ENCODE measurements at regions not wholly inside any gene's neighbourhood (a gene's known extent, or its start where the extent isn't known, plus 50 kb on each side); places are given as distances from the start of the nearest gene placed in this dataset.

- no peaks in the 10 kb centered on the region for H3K36me3 Mint-ChIP-seq (ENCODE audit: low read depth)
- no peaks in the 10 kb centered on the region for H3K4me1 Mint-ChIP-seq
- no peaks in the 10 kb centered on the region for H3K27me3 Mint-ChIP-seq
- DNase-seq = no peak
- H3K9me3 Mint-ChIP-seq = peaks cover 12% of the 10 kb centered on the region
- no peak overlapping the region for H3K27ac Mint-ChIP-seq
- no peak overlapping the region for H3K4me3 Mint-ChIP-seq
- ATAC-seq = no peak
Observed at GRCh38 chr18:66222174-66222573, 381.7 kb downstream of the CDH19 start.

- DNase-seq = no peak
- Mint-ChIP-seq H3K4me3 (no peak overlapping the region), H3K36me3 (ENCODE audit: low read depth) (no peaks in the 10 kb centered on the region), H3K27ac (no peak overlapping the region), H3K4me1 (no peaks in the 10 kb centered on the region), H3K27me3 (no peaks in the 10 kb centered on the region), H3K9me3 (peaks cover 8% of the 10 kb centered on the region)
- ATAC-seq = no peak
Observed at GRCh38 chr18:66219817-66220216, 384.1 kb downstream of the CDH19 start.

GRCh38 chr18:66211749-66212148 lies 392.1 kb downstream of the CDH19 start:
- ATAC-seq (no peak), DNase-seq (no peak)
- no peaks in the 10 kb centered on the region for H3K9me3 Mint-ChIP-seq
- no peaks in the 10 kb centered on the region for H3K36me3 Mint-ChIP-seq (ENCODE audit: low read depth)
- H3K4me3 Mint-ChIP-seq = no peak overlapping the region
- no peak overlapping the region for H3K27ac Mint-ChIP-seq
- no peaks in the 10 kb centered on the region for H3K4me1 Mint-ChIP-seq
- no peaks in the 10 kb centered on the region for H3K27me3 Mint-ChIP-seq

- no peak overlapping the region for H3K4me3 Mint-ChIP-seq
- H3K9me3 Mint-ChIP-seq = no peaks in the 10 kb centered on the region
Observed at GRCh38 chr18:66210875-66211274, 393.0 kb downstream of the CDH19 start.

GRCh38 chr18:66209656-66210055 lies 394.2 kb downstream of the CDH19 start:
- DNase-seq = no peak
- Mint-ChIP-seq H3K4me1 (no peaks in the 10 kb centered on the region), H3K4me3 (no peak overlapping the region), H3K9me3 (no peaks in the 10 kb centered on the region), H3K27ac (no peak overlapping the region), H3K36me3 (ENCODE audit: low read depth) (no peaks in the 10 kb centered on the region), H3K27me3 (no peaks in the 10 kb centered on the region)
- no peak for ATAC-seq

More at GRCh38 chr18:66210875-66211274, 393.0 kb downstream of the CDH19 start:
- Mint-ChIP-seq H3K27ac (no peak overlapping the region), H3K36me3 (ENCODE audit: low read depth) (no peaks in the 10 kb centered on the region), H3K4me1 (no peaks in the 10 kb centered on the region), H3K27me3 (no peaks in the 10 kb centered on the region)
- ATAC-seq = no peak
- DNase-seq = no peak

GRCh38 chr18:66196805-66197204 lies 407.1 kb downstream of the CDH19 start:
- H3K4me1 Mint-ChIP-seq = no peaks in the 10 kb centered on the region
- peaks cover 4% of the 10 kb centered on the region for H3K9me3 Mint-ChIP-seq
- no peak for ATAC-seq
- H3K27ac Mint-ChIP-seq = no peak overlapping the region
- H3K4me3 Mint-ChIP-seq = no peak overlapping the region
- no peak for DNase-seq
- no peaks in the 10 kb centered on the region for H3K27me3 Mint-ChIP-seq
- no peaks in the 10 kb centered on the region for H3K36me3 Mint-ChIP-seq (ENCODE audit: low read depth)

GRCh38 chr18:66193938-66194337 lies 410.0 kb downstream of the CDH19 start:
- no peak overlapping the region for H3K27ac Mint-ChIP-seq
- no peak for ATAC-seq
- H3K36me3 Mint-ChIP-seq (ENCODE audit: low read depth) = no peaks in the 10 kb centered on the region
- H3K9me3 Mint-ChIP-seq = peaks cover 4% of the 10 kb centered on the region
- no peaks in the 10 kb centered on the region for H3K4me1 Mint-ChIP-seq
- no peaks in the 10 kb centered on the region for H3K27me3 Mint-ChIP-seq
- DNase-seq = no peak
- no peak overlapping the region for H3K4me3 Mint-ChIP-seq

- Mint-ChIP-seq H3K4me1 (no peaks in the 10 kb centered on the region), H3K4me3 (no peak overlapping the region), H3K9me3 (peaks cover 7% of the 10 kb centered on the region), H3K27me3 (no peaks in the 10 kb centered on the region), H3K27ac (no peak overlapping the region), H3K36me3 (ENCODE audit: low read depth) (no peaks in the 10 kb centered on the region)
- ATAC-seq (no peak), DNase-seq (no peak)
Observed at GRCh38 chr18:66193394-66193793, 410.5 kb downstream of the CDH19 start.

GRCh38 chr18:66168685-66169235 lies 417.9 kb downstream of the CDH7 start:
- Mint-ChIP-seq H3K4me3 (no peak overlapping the region), H3K4me1 (no peaks in the 10 kb centered on the region), H3K9me3 (no peaks in the 10 kb centered on the region), H3K27me3 (no peaks in the 10 kb centered on the region), H3K36me3 (ENCODE audit: low read depth) (no peaks in the 10 kb centered on the region), H3K27ac (no peak overlapping the region)
- ATAC-seq (no peak), DNase-seq (no peak)

- no peak for DNase-seq
- H3K4me1 Mint-ChIP-seq = no peaks in the 10 kb centered on the region
- no peak overlapping the region for H3K27ac Mint-ChIP-seq
- H3K4me3 Mint-ChIP-seq = no peak overlapping the region
- H3K27me3 Mint-ChIP-seq = no peaks in the 10 kb centered on the region
- H3K9me3 Mint-ChIP-seq = no peaks in the 10 kb centered on the region
- no peaks in the 10 kb centered on the region for H3K36me3 Mint-ChIP-seq (ENCODE audit: low read depth)
- peak; percentile 15 for ATAC-seq
Observed at GRCh38 chr18:66167829-66168684, 417.2 kb downstream of the CDH7 start.

GRCh38 chr18:66160007-66160406 lies 409.2 kb downstream of the CDH7 start:
- no peak overlapping the region for H3K27ac Mint-ChIP-seq
- ATAC-seq = no peak
- H3K4me1 Mint-ChIP-seq = no peaks in the 10 kb centered on the region

GRCh38 chr18:66159451-66159850 lies 408.6 kb downstream of the CDH7 start:
- Mint-ChIP-seq H3K4me1 (no peaks in the 10 kb centered on the region), H3K27ac (no peak overlapping the region), H3K36me3 (ENCODE audit: low read depth) (no peaks in the 10 kb centered on the region), H3K9me3 (peaks cover 8% of the 10 kb centered on the region), H3K27me3 (no peaks in the 10 kb centered on the region), H3K4me3 (no peak overlapping the region)
- DNase-seq = no peak
- no peak for ATAC-seq

More at GRCh38 chr18:66160007-66160406, 409.2 kb downstream of the CDH7 start:
- Mint-ChIP-seq H3K27me3 (no peaks in the 10 kb centered on the region), H3K4me3 (no peak overlapping the region), H3K36me3 (ENCODE audit: low read depth) (no peaks in the 10 kb centered on the region), H3K9me3 (peaks cover 8% of the 10 kb centered on the region)
- DNase-seq = no peak

GRCh38 chr18:66156946-66157687 lies 406.3 kb downstream of the CDH7 start:
- H3K4me3 Mint-ChIP-seq = no peak overlapping the region
- no peaks in the 10 kb centered on the region for H3K27me3 Mint-ChIP-seq
- ATAC-seq (no peak), DNase-seq (no peak)
- no peak overlapping the region for H3K27ac Mint-ChIP-seq
- peaks cover 8% of the 10 kb centered on the region for H3K9me3 Mint-ChIP-seq
- H3K36me3 Mint-ChIP-seq (ENCODE audit: low read depth) = no peaks in the 10 kb centered on the region
- no peaks in the 10 kb centered on the region for H3K4me1 Mint-ChIP-seq

- DNase-seq = no peak
- H3K27me3 Mint-ChIP-seq = no peaks in the 10 kb centered on the region
- peaks cover 3% of the 10 kb centered on the region for H3K9me3 Mint-ChIP-seq
- H3K4me3 Mint-ChIP-seq = no peak overlapping the region
- H3K36me3 Mint-ChIP-seq (ENCODE audit: low read depth) = no peaks in the 10 kb centered on the region
- no peak for ATAC-seq
- H3K4me1 Mint-ChIP-seq = no peaks in the 10 kb centered on the region
- no peak overlapping the region for H3K27ac Mint-ChIP-seq
Observed at GRCh38 chr18:66150650-66151049, 399.8 kb downstream of the CDH7 start.

GRCh38 chr18:66143029-66143428 lies 392.2 kb downstream of the CDH7 start:
- Mint-ChIP-seq H3K4me1 (no peaks in the 10 kb centered on the region), H3K36me3 (ENCODE audit: low read depth) (no peaks in the 10 kb centered on the region), H3K27ac (no peak overlapping the region), H3K27me3 (no peaks in the 10 kb centered on the region), H3K4me3 (no peak overlapping the region), H3K9me3 (peaks cover 3% of the 10 kb centered on the region)
- no peak for DNase-seq
- ATAC-seq = no peak

Data from activated naive CD8-positive, alpha-beta T cell treated with anti-CD3 and anti-CD28 coated beads, Interleukin-2, amount 50 U/mL, for 24 hours (primary cell).